ENCODE measurements at regions not wholly inside any gene's neighbourhood (a gene's known extent, or its start where the extent isn't known, plus 50 kb on each side); places are given as distances from the start of the nearest gene placed in this dataset.

DNA sequence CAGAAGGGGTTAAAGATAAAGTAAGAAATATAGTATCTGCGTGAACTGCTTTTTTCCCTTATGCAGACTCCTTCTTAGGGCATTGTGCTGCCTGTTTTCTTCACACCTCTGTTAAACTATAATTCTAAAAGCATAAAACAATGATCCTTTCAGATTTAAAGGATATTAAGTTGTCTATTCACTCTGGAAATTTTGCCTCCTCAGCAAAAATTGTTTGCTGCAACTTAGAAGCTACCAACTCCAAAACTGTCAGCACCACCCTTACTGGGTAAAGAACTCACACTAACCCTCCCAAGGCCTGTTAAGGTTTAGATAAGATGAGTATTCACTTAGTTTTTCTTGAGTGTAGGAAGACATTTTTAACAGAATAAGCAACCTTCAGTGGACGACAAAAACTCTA is 259.5 kb downstream of the KDM5D start:
- ChIA-PET POLR2A (no interaction called here), RAD21 (ENCODE audit: low non-redundant PET in 1 of 2, low total read pairs in 2 of 2, uncharacterized antibody in 2 of 2, unreplicated experiment in 2 of 2) (no interaction called here), CTCF (no interaction called here)
- no peak overlapping the region for H3K4me3 ChIP-seq (replicated peaks in 1 of 2; ENCODE audit: low read depth in 1 of 2, low read length in 2 of 2)
- H3K27me3 ChIP-seq (ENCODE audit: insufficient read depth, low read length) = no peaks in the 10 kb centered on the region
- H2AFZ ChIP-seq (ENCODE audit: low read depth, low read length, poor library complexity, severe bottlenecking) = no peak overlapping the region
- H3K4me1 ChIP-seq (ENCODE audit: control insufficient read depth in 1 of 2, insufficient read depth in 2 of 2, low read length in 2 of 2) = no peaks in the 10 kb centered on the region
- H4K20me1 ChIP-seq (ENCODE audit: insufficient read depth) = no peaks in the 10 kb centered on the region
- no peak overlapping the region for H3K27ac ChIP-seq (ENCODE audit: low read depth, low read length)
- DNase-seq (ENCODE audit: low read depth, low spot score) (no peak), ATAC-seq (no peak)
- no peaks in the 10 kb centered on the region for H3K36me3 ChIP-seq (ENCODE audit: control insufficient read depth in 1 of 2, insufficient read depth in 2 of 2, low read length in 2 of 2)
- no peak overlapping the region for H3K9ac ChIP-seq (ENCODE audit: low read length)
- H3K9me2 ChIP-seq (ENCODE audit: insufficient read depth) = no peaks in the 10 kb centered on the region
- TF ChIP-seq SRF (IDR thresholded peaks at IDR 0.05; ENCODE audit: low read depth) = no peak
- TF ChIP-seq POLR2AphosphoS5 (IDR thresholded peaks at IDR 0.05; ENCODE audit: low read depth, low read length) = no peak
- TF ChIP-seq EGR1 (IDR thresholded peaks at IDR 0.05; ENCODE audit: low read depth) = no peak
- TF ChIP-seq SP1 (IDR thresholded peaks at IDR 0.05; ENCODE audit: low read depth) = no peak
- TF ChIP-seq RAD21 (IDR thresholded peaks at IDR 0.05; ENCODE audit: low read depth) = no peak
- TF ChIP-seq ZNF274 (IDR thresholded peaks at IDR 0.05; ENCODE audit: low read depth, low read length) = no peak
- TF ChIP-seq EZH2 (IDR thresholded peaks at IDR 0.05) = no peak
- TF ChIP-seq, protein P1, sequence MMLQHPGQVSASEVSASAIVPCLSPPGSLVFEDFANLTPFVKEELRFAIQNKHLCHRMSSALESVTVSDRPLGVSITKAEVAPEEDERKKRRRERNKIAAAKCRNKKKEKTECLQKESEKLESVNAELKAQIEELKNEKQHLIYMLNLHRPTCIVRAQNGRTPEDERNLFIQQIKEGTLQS (IDR thresholded peaks at IDR 0.05) = no peak
- intact Hi-C loops (cut with micrococcal nuclease) = no loop called here
- no peaks in the 10 kb centered on the region for H3K9me3 ChIP-seq (ENCODE audit: control insufficient read depth in 1 of 2, insufficient read depth in 1 of 2, low read depth in 1 of 2, low read length in 2 of 2)
- no TSS peak for BruUV-seq (replicated peaks)
- no peaks in the 10 kb centered on the region for H3K79me2 ChIP-seq (ENCODE audit: insufficient read depth, low read length)
- H3K4me2 ChIP-seq (ENCODE audit: low read length) = no peak overlapping the region

DNA sequence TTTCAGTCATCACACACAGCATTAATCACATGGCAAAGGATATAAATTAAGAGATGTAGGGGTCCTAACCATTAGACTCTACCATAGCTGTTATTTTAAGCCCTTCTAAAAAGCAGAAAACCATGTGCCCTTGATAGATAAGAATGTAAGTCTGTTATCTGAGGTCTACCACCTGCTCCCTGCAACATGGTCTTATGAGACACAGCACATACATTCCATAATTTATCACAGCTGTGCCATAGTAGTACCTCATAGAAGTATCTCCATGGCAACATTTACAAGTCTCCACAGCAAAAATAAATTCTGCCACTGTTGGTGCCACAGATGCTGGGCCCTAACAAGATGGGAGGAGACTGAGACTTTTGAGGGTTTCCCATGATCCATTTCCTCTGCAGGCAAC is 265.4 kb downstream of the KDM5D start:
- ChIA-PET POLR2A (no interaction called here), CTCF (no interaction called here), RAD21 (ENCODE audit: low non-redundant PET in 1 of 2, low total read pairs in 2 of 2, uncharacterized antibody in 2 of 2, unreplicated experiment in 2 of 2) (no interaction called here)
- intact Hi-C loops (cut with micrococcal nuclease) = no loop called here
- H3K4me1 ChIP-seq (ENCODE audit: control insufficient read depth in 1 of 2, insufficient read depth in 2 of 2, low read length in 2 of 2) = no peaks in the 10 kb centered on the region
- H3K27ac ChIP-seq (ENCODE audit: low read depth, low read length) = no peak overlapping the region
- no peak for DNase-seq (ENCODE audit: low read depth, low spot score)
- H3K4me3 ChIP-seq (replicated peaks in 1 of 2; ENCODE audit: low read depth in 1 of 2, low read length in 2 of 2) = no peak overlapping the region
- no peak overlapping the region for H2AFZ ChIP-seq (ENCODE audit: low read depth, low read length, poor library complexity, severe bottlenecking)
- H3K4me2 ChIP-seq (ENCODE audit: low read length) = no peak overlapping the region
- H3K9me3 ChIP-seq (ENCODE audit: control insufficient read depth in 1 of 2, insufficient read depth in 1 of 2, low read depth in 1 of 2, low read length in 2 of 2) = no peaks in the 10 kb centered on the region
- no peaks in the 10 kb centered on the region for H3K36me3 ChIP-seq (ENCODE audit: control insufficient read depth in 1 of 2, insufficient read depth in 2 of 2, low read length in 2 of 2)
- no peak overlapping the region for H3K9ac ChIP-seq (ENCODE audit: low read length)
- no peaks in the 10 kb centered on the region for H3K9me2 ChIP-seq (ENCODE audit: insufficient read depth)
- H3K79me2 ChIP-seq (ENCODE audit: insufficient read depth, low read length) = no peaks in the 10 kb centered on the region
- TF ChIP-seq, protein P2, sequence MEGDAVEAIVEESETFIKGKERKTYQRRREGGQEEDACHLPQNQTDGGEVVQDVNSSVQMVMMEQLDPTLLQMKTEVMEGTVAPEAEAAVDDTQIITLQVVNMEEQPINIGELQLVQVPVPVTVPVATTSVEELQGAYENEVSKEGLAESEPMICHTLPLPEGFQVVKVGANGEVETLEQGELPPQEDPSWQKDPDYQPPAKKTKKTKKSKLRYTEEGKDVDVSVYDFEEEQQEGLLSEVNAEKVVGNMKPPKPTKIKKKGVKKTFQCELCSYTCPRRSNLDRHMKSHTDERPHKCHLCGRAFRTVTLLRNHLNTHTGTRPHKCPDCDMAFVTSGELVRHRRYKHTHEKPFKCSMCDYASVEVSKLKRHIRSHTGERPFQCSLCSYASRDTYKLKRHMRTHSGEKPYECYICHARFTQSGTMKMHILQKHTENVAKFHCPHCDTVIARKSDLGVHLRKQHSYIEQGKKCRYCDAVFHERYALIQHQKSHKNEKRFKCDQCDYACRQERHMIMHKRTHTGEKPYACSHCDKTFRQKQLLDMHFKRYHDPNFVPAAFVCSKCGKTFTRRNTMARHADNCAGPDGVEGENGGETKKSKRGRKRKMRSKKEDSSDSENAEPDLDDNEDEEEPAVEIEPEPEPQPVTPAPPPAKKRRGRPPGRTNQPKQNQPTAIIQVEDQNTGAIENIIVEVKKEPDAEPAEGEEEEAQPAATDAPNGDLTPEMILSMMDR (IDR thresholded peaks at IDR 0.05 in 2 of 3, conservative IDR thresholded peaks at IDR 0.05 in 1 of 3; ENCODE audit: borderline replicate concordance in 1 of 3, insufficient read depth in 1 of 3, low read depth in 2 of 3, low read length in 2 of 3) = no peak
- TF ChIP-seq, protein P3, sequence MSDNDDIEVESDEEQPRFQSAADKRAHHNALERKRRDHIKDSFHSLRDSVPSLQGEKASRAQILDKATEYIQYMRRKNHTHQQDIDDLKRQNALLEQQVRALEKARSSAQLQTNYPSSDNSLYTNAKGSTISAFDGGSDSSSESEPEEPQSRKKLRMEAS (IDR thresholded peaks at IDR 0.05) = no peak
- TF ChIP-seq EZH2phosphoT487 (IDR thresholded peaks at IDR 0.05; ENCODE audit: borderline replicate concordance) (no peak), EZH2 (IDR thresholded peaks at IDR 0.05) (no peak), RAD21 (IDR thresholded peaks at IDR 0.05; ENCODE audit: low read depth) (no peak), ZNF274 (IDR thresholded peaks at IDR 0.05; ENCODE audit: low read depth, low read length) (no peak), CEBPB (IDR thresholded peaks at IDR 0.05; ENCODE audit: low read depth) (no peak), ELF1 (IDR thresholded peaks at IDR 0.05; ENCODE audit: borderline replicate concordance, low read depth) (no peak)
- TF ChIP-seq, protein P4, sequence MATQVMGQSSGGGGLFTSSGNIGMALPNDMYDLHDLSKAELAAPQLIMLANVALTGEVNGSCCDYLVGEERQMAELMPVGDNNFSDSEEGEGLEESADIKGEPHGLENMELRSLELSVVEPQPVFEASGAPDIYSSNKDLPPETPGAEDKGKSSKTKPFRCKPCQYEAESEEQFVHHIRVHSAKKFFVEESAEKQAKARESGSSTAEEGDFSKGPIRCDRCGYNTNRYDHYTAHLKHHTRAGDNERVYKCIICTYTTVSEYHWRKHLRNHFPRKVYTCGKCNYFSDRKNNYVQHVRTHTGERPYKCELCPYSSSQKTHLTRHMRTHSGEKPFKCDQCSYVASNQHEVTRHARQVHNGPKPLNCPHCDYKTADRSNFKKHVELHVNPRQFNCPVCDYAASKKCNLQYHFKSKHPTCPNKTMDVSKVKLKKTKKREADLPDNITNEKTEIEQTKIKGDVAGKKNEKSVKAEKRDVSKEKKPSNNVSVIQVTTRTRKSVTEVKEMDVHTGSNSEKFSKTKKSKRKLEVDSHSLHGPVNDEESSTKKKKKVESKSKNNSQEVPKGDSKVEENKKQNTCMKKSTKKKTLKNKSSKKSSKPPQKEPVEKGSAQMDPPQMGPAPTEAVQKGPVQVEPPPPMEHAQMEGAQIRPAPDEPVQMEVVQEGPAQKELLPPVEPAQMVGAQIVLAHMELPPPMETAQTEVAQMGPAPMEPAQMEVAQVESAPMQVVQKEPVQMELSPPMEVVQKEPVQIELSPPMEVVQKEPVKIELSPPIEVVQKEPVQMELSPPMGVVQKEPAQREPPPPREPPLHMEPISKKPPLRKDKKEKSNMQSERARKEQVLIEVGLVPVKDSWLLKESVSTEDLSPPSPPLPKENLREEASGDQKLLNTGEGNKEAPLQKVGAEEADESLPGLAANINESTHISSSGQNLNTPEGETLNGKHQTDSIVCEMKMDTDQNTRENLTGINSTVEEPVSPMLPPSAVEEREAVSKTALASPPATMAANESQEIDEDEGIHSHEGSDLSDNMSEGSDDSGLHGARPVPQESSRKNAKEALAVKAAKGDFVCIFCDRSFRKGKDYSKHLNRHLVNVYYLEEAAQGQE (IDR thresholded peaks at IDR 0.05; ENCODE audit: low read depth) = no peak
- BruUV-seq (replicated peaks) = no TSS peak
- no peaks in the 10 kb centered on the region for H3K27me3 ChIP-seq (ENCODE audit: insufficient read depth, low read length)
- no peak for ATAC-seq
- no peaks in the 10 kb centered on the region for H4K20me1 ChIP-seq (ENCODE audit: insufficient read depth)
